ENCODE measurements at regions not wholly inside any gene's neighbourhood (a gene's known extent, or its start where the extent isn't known, plus 50 kb on each side); places are given as distances from the start of the nearest gene placed in this dataset.

DNA sequence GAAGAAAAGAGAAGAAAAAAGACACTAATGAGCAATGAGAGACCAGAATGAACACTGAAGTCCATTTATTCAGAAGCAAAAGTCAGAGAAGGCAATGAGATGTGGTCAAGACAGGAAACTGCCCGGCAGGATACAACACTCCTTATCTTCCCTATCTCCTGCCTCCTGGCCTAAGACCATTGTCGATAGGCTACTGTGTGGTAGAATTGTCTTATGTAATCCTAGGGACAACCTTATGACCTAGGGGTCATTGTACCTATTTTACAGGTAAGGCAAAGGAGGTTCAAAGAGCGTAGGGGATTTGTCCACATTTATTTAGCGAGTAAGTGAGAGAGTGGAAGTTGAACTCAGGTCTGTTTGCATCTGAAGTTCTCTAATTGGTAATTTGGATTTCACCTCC is 63.0 kb upstream of the PTPN3 start:
- Histone ChIP-seq H3K27me3 (ENCODE audit: control insufficient read depth in 4 of 4, insufficient read depth in 4 of 4, low read length in 3 of 4) (no peaks in the 10 kb centered on the region), H3K4me1 (ENCODE audit: control insufficient read depth in 4 of 4, insufficient read depth in 4 of 4, low read length in 3 of 4) (no peaks in the 10 kb centered on the region), H3K9ac (ENCODE audit: low read depth in 1 of 2, low read length in 2 of 2) (no peak overlapping the region), H3K9me3 (ENCODE audit: control insufficient read depth in 4 of 4, low read length in 3 of 4) (no peaks in the 10 kb centered on the region), H3K36me3 (ENCODE audit: control insufficient read depth in 4 of 4, insufficient read depth in 3 of 4, low read depth in 1 of 4, low read length in 3 of 4) (no peaks in the 10 kb centered on the region), H3K27ac (ENCODE audit: low read depth in 1 of 2, low read length in 2 of 2) (no peak overlapping the region), H3K4me3 (ENCODE audit: low read depth in 1 of 3, low read length in 3 of 3) (no peak overlapping the region)
- no peak for DNase-seq (ENCODE audit: low spot score)
- 25% methylated on average over 4 of the region's 4 CpGs for WGBS
- TF ChIP-seq RAD21 (IDR thresholded peaks at IDR 0.05) (no peak), SP1 (IDR thresholded peaks at IDR 0.05) (no peak), GABPA (IDR thresholded peaks at IDR 0.05 in 1 of 2, conservative IDR thresholded peaks at IDR 0.05 in 1 of 2) (no peak), HNF4A (conservative IDR thresholded peaks at IDR 0.05) (peak; percentile 49 to 71), FOXA2 (IDR thresholded peaks at IDR 0.05) (no peak), JUND (IDR thresholded peaks at IDR 0.05) (no peak), HNF4G (IDR thresholded peaks at IDR 0.05) (no peak), RXRA (IDR thresholded peaks at IDR 0.05) (peak; percentile 59 to 84), YY1 (IDR thresholded peaks at IDR 0.05) (no peak), NR2F2 (IDR thresholded peaks at IDR 0.05) (no peak)
- TF ChIP-seq, protein P1, sequence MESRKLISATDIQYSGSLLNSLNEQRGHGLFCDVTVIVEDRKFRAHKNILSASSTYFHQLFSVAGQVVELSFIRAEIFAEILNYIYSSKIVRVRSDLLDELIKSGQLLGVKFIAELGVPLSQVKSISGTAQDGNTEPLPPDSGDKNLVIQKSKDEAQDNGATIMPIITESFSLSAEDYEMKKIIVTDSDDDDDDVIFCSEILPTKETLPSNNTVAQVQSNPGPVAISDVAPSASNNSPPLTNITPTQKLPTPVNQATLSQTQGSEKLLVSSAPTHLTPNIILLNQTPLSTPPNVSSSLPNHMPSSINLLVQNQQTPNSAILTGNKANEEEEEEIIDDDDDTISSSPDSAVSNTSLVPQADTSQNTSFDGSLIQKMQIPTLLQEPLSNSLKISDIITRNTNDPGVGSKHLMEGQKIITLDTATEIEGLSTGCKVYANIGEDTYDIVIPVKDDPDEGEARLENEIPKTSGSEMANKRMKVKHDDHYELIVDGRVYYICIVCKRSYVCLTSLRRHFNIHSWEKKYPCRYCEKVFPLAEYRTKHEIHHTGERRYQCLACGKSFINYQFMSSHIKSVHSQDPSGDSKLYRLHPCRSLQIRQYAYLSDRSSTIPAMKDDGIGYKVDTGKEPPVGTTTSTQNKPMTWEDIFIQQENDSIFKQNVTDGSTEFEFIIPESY (IDR thresholded peaks at IDR 0.05), result no peak
- TF ChIP-seq, protein P2, sequence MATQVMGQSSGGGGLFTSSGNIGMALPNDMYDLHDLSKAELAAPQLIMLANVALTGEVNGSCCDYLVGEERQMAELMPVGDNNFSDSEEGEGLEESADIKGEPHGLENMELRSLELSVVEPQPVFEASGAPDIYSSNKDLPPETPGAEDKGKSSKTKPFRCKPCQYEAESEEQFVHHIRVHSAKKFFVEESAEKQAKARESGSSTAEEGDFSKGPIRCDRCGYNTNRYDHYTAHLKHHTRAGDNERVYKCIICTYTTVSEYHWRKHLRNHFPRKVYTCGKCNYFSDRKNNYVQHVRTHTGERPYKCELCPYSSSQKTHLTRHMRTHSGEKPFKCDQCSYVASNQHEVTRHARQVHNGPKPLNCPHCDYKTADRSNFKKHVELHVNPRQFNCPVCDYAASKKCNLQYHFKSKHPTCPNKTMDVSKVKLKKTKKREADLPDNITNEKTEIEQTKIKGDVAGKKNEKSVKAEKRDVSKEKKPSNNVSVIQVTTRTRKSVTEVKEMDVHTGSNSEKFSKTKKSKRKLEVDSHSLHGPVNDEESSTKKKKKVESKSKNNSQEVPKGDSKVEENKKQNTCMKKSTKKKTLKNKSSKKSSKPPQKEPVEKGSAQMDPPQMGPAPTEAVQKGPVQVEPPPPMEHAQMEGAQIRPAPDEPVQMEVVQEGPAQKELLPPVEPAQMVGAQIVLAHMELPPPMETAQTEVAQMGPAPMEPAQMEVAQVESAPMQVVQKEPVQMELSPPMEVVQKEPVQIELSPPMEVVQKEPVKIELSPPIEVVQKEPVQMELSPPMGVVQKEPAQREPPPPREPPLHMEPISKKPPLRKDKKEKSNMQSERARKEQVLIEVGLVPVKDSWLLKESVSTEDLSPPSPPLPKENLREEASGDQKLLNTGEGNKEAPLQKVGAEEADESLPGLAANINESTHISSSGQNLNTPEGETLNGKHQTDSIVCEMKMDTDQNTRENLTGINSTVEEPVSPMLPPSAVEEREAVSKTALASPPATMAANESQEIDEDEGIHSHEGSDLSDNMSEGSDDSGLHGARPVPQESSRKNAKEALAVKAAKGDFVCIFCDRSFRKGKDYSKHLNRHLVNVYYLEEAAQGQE (IDR thresholded peaks at IDR 0.05), result no peak
- TF ChIP-seq, protein P3, sequence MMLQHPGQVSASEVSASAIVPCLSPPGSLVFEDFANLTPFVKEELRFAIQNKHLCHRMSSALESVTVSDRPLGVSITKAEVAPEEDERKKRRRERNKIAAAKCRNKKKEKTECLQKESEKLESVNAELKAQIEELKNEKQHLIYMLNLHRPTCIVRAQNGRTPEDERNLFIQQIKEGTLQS (IDR thresholded peaks at IDR 0.05), result no peak
- TF ChIP-seq, protein P4, sequence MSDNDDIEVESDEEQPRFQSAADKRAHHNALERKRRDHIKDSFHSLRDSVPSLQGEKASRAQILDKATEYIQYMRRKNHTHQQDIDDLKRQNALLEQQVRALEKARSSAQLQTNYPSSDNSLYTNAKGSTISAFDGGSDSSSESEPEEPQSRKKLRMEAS (IDR thresholded peaks at IDR 0.05), result no peak

DNA sequence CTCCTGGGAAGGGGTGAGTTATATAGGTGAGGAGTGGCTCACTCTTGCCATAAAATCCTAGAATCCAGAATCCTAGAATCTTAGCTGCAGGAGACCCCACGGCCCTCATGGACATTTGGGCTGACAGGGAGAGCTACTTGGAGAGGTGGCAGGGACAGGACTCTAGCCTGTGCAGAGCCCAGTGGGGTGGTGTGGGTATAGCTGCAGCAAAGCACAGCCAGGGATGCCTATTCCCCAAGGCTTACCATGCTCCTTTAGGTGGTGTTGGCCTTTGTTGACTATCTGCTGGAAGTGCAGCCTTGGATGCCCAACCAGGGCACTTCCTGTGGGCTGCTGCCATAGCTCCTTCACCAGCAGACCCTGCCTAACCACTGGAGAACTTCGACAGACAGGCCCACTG is 70.0 kb upstream of the PTPN3 start:
- 88% methylated on average over 2 of the region's 2 CpGs for WGBS
- TF ChIP-seq FOXA2 (IDR thresholded peaks at IDR 0.05), result no peak
- no peak for TF ChIP-seq RXRA (IDR thresholded peaks at IDR 0.05)
- TF ChIP-seq YY1 (IDR thresholded peaks at IDR 0.05), result no peak
- TF ChIP-seq, protein P2 (IDR thresholded peaks at IDR 0.05), result no peak
- no peak for TF ChIP-seq HNF4G (IDR thresholded peaks at IDR 0.05)
- TF ChIP-seq SP1 (IDR thresholded peaks at IDR 0.05), result no peak
- TF ChIP-seq HNF4A (conservative IDR thresholded peaks at IDR 0.05), result no peak
- TF ChIP-seq, protein P4 (IDR thresholded peaks at IDR 0.05), result no peak
- TF ChIP-seq EGR1 (IDR thresholded peaks at IDR 0.05; ENCODE audit: low read depth in 2 of 2), result no peak
- TF ChIP-seq RAD21 (IDR thresholded peaks at IDR 0.05), result no peak
- TF ChIP-seq TAF1 (conservative IDR thresholded peaks at IDR 0.05), result no peak
- TF ChIP-seq JUND (IDR thresholded peaks at IDR 0.05), result no peak
- no peak for TF ChIP-seq NR2F2 (IDR thresholded peaks at IDR 0.05)
- TF ChIP-seq, protein P1 (IDR thresholded peaks at IDR 0.05), result no peak
- TF ChIP-seq GABPA (IDR thresholded peaks at IDR 0.05 in 1 of 2, conservative IDR thresholded peaks at IDR 0.05 in 1 of 2), result no peak
- TF ChIP-seq FOXA1 (IDR thresholded peaks at IDR 0.05), result no peak
- TF ChIP-seq, protein P5, sequence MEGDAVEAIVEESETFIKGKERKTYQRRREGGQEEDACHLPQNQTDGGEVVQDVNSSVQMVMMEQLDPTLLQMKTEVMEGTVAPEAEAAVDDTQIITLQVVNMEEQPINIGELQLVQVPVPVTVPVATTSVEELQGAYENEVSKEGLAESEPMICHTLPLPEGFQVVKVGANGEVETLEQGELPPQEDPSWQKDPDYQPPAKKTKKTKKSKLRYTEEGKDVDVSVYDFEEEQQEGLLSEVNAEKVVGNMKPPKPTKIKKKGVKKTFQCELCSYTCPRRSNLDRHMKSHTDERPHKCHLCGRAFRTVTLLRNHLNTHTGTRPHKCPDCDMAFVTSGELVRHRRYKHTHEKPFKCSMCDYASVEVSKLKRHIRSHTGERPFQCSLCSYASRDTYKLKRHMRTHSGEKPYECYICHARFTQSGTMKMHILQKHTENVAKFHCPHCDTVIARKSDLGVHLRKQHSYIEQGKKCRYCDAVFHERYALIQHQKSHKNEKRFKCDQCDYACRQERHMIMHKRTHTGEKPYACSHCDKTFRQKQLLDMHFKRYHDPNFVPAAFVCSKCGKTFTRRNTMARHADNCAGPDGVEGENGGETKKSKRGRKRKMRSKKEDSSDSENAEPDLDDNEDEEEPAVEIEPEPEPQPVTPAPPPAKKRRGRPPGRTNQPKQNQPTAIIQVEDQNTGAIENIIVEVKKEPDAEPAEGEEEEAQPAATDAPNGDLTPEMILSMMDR (IDR thresholded peaks at IDR 0.05; ENCODE audit: low read depth, low read length, missing input control), result no peak
- Histone ChIP-seq H3K9me3 (ENCODE audit: control insufficient read depth in 4 of 4, low read length in 3 of 4) (no peaks in the 10 kb centered on the region), H3K36me3 (ENCODE audit: control insufficient read depth in 4 of 4, insufficient read depth in 3 of 4, low read depth in 1 of 4, low read length in 3 of 4) (no peaks in the 10 kb centered on the region), H3K27ac (ENCODE audit: low read depth in 1 of 2, low read length in 2 of 2) (no peak overlapping the region), H3K9ac (ENCODE audit: low read depth in 1 of 2, low read length in 2 of 2) (no peak overlapping the region), H3K27me3 (ENCODE audit: control insufficient read depth in 4 of 4, insufficient read depth in 4 of 4, low read length in 3 of 4) (no peaks in the 10 kb centered on the region), H3K4me1 (ENCODE audit: control insufficient read depth in 4 of 4, insufficient read depth in 4 of 4, low read length in 3 of 4) (no peaks in the 10 kb centered on the region), H3K4me3 (ENCODE audit: low read depth in 1 of 3, low read length in 3 of 3) (no peak overlapping the region)
- no peak for DNase-seq (ENCODE audit: low spot score)

Data from liver (tissue), 8 donors.